Heart left ventricle (tissue), 13 donors: ENCODE measurements at regions not wholly inside any gene's neighbourhood (a gene's known extent, or its start where the extent isn't known, plus 50 kb on each side); places are given as distances from the start of the nearest gene placed in this dataset.

Experiments used
- POLR2A ChIP-seq, 2 donors: fragments of 450-650 bp; IDR thresholded peaks; one replicate each; pipeline ENCODE4 v1.6.1; 2017; ENCODE audit warnings: antibody characterized with exemption in 2 of 2, mild to moderate bottlenecking in 2 of 2, moderate library complexity in 2 of 2
- TF ChIP-seq, protein P1 (sequence below), 12 donors: fragments of 200-600 bp; sonication (generic) in 4 of 12; IDR thresholded peaks; one replicate each; pipeline versions ENCODE4 v1.5.0 to v1.8.0; 2018 to 2022; ENCODE audit warnings: antibody characterized with exemption in 12 of 12, mild to moderate bottlenecking in 5 of 12
- donor health status: ischemic (EF 13 %, LVEDD 7.1; RV severe dilation, severe dysfunction).
- donor health status: DM: no; HTN: yes; CAD: no.
- donor health status: DM: no; HTN: no; CAD: no.
- donor health status: ischemic (EF 25% LVEDD 6.9; RV normal size, moderate dysfunction).
- donor health status: ischemic (EF 25% LVEDD 5.7; RV mildly dilated, moderate dysfunction).
- donor health status: ischemic (EF 35%, LVEDD 5.7; RV mildly dilated, moderate dysfunction).
- donor health status: nonischemic (EF 11% LVEDD 7.7; RV severe dilation, severe dysfunction).
- donor health status: DM: yes; HTN: yes; CAD: no.
- donor health status: PGD.
- donor health status: ischemic (EF 29% LVEDD 5.4; RV normal size, mild dysfunction).
- donor health status: nonischemic (EF 23%, LVEDD 6.1; RV moderate dilation, normal function).

DNA sequence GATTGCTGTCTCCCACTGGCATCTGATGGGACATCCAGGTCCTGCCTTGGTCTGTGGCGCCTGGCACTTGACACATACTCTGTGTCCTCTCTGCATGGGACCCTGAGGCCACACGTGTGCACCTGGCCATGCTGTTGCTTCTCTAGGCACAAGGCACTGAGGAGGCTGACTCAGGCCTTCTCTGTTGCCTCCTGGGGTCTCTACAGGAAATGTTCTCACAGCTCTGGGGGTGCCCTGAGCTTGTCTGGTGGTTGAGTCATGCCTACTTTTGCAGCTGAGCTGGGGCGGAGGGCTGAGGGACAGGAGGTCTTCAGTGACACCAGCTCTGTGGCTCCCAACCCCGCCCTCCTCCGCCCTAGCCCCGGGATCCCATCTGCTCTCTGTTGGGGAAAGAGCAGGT is 207.0 kb upstream of the HS6ST1 start:
- TF ChIP-seq, protein P1, sequence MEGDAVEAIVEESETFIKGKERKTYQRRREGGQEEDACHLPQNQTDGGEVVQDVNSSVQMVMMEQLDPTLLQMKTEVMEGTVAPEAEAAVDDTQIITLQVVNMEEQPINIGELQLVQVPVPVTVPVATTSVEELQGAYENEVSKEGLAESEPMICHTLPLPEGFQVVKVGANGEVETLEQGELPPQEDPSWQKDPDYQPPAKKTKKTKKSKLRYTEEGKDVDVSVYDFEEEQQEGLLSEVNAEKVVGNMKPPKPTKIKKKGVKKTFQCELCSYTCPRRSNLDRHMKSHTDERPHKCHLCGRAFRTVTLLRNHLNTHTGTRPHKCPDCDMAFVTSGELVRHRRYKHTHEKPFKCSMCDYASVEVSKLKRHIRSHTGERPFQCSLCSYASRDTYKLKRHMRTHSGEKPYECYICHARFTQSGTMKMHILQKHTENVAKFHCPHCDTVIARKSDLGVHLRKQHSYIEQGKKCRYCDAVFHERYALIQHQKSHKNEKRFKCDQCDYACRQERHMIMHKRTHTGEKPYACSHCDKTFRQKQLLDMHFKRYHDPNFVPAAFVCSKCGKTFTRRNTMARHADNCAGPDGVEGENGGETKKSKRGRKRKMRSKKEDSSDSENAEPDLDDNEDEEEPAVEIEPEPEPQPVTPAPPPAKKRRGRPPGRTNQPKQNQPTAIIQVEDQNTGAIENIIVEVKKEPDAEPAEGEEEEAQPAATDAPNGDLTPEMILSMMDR (IDR thresholded peaks at IDR 0.05): no peak
- TF ChIP-seq POLR2A (IDR thresholded peaks at IDR 0.05): no peak
